MM.1S (cell line): ENCODE measurements at regions not wholly inside any gene's neighbourhood (a gene's known extent, or its start where the extent isn't known, plus 50 kb on each side); places are given as distances from the start of the nearest gene placed in this dataset.

Source experiments
- DNase-seq: peaks from one replicate; pipeline ENCODE4 v3.0.0-alpha.2; 2015
- H2AFZ ChIP-seq: fragments of 300-600 bp; sonication (generic); 2 replicates; pipeline ENCODE4 v1.6.0; 2016; ENCODE audit warnings: antibody characterized with exemption, low read length
- H3F3A ChIP-seq: fragments of 300-600 bp; sonication (generic); 2 replicates; pipeline ENCODE4 v1.6.1; 2016; ENCODE audit warnings: mild to moderate bottlenecking, antibody characterized with exemption, low read length, moderate library complexity, mixed read lengths; ENCODE audit not compliant: insufficient read depth
- H3K27ac ChIP-seq: fragments of 300-600 bp; sonication (generic); 2 replicates; pipeline ENCODE4 v1.5.1; 2016; ENCODE audit warnings: mild to moderate bottlenecking, low read length
- H3K27me3 ChIP-seq: fragments of 300-600 bp; sonication (generic); replicated peaks from 2 replicates; pipeline ENCODE4 v1.6.0; 2016; ENCODE audit warnings: low read length; ENCODE audit not compliant: insufficient read depth
- H3K36me3 ChIP-seq: fragments of 300-600 bp; sonication (generic); replicated peaks from 2 replicates; pipeline ENCODE4 v1.6.1; 2016; ENCODE audit warnings: mild to moderate bottlenecking, low read length, mixed read lengths; ENCODE audit not compliant: insufficient read depth
- H3K4me1 ChIP-seq: fragments of 300-600 bp; sonication (generic); 2 replicates; pipeline ENCODE4 v1.6.1; 2016; ENCODE audit warnings: low read length, mixed read lengths
- H3K4me2 ChIP-seq: fragments of 300-600 bp; sonication (generic); 2 replicates; pipeline ENCODE4 v1.6.0; 2016; ENCODE audit warnings: low read depth, low read length
- H3K4me3 ChIP-seq: fragments of 300-600 bp; sonication (generic); 2 replicates; pipeline ENCODE4 v1.5.1; 2016; ENCODE audit warnings: low read length, mixed read lengths
- H3K79me2 ChIP-seq: fragments of 300-600 bp; sonication (generic); 2 replicates; pipeline ENCODE4 v1.6.1; 2016; ENCODE audit warnings: mixed run types, low read length, mixed read lengths
- H3K9ac ChIP-seq: fragments of 300-600 bp; sonication (generic); 2 replicates; pipeline ENCODE4 v1.6.1; 2016; ENCODE audit warnings: low read length, mixed read lengths
- H3K9me2 ChIP-seq: fragments of 300-600 bp; sonication (generic); replicated peaks from 2 replicates; pipeline ENCODE4 v1.6.1; 2016; ENCODE audit warnings: mild to moderate bottlenecking, low read length, mixed read lengths; ENCODE audit not compliant: insufficient read depth
- H3K9me3 ChIP-seq: fragments of 300-600 bp; sonication (generic); replicated peaks from 2 replicates; pipeline ENCODE4 v1.6.1; 2016; ENCODE audit warnings: mild to moderate bottlenecking, low read length, mixed read lengths; ENCODE audit not compliant: insufficient read depth
- H4K20me1 ChIP-seq: fragments of 300-600 bp; sonication (generic); 2 replicates; pipeline ENCODE4 v1.6.1; 2016; ENCODE audit warnings: mild to moderate bottlenecking, low read length, moderate library complexity, mixed read lengths; ENCODE audit not compliant: insufficient read depth
- EZH2 ChIP-seq: fragments of 300-600 bp; sonication (generic); optimal IDR thresholded peaks from 2 replicates; pipeline ENCODE3; 2017; ENCODE audit warnings: low read depth, mild to moderate bottlenecking, antibody characterized with exemption, low read length, mixed read lengths
- EZH2phosphoT487 ChIP-seq: fragments of 300-600 bp; sonication (generic); IDR thresholded peaks from 2 replicates; pipeline ENCODE4 v1.6.1; 2018; ENCODE audit warnings: antibody characterized with exemption, low read length
- TF ChIP-seq, protein P1 (sequence below): fragments of 300-600 bp; sonication (generic); IDR thresholded peaks from 2 replicates; pipeline ENCODE4 v1.5.1; 2016; ENCODE audit warnings: antibody characterized with exemption, low read length, mixed read lengths

DNA sequence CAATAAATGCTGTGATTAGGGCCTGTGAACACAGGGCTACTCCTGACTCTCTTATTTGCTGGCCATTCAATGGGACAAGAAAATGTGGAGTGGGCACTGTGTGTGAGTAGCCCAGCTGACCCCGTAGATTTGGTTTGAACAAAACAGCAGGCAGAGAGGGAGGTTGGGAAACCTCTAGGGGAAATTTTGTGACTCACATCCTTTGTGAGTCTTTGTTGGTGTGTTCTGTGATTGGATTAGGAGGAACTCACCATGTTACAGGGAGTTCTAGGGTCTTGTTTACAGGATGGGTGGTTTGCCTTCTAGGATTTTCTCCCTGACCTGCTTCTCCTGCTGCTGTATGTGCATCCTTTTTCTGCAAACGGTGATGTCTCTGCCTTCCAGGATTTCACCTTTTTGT is 128.3 kb upstream of the MKI67 start:
- Histone ChIP-seq H3K4me1 (no peaks in the 10 kb centered on the region), H3K4me2 (no peak overlapping the region), H2AFZ (no peak overlapping the region), H3K27me3 (no peaks in the 10 kb centered on the region), H3K9ac (no peak overlapping the region), H3K79me2 (no peaks in the 10 kb centered on the region), H3K27ac (no peak overlapping the region), H4K20me1 (no peaks in the 10 kb centered on the region), H3F3A (no peaks in the 10 kb centered on the region), H3K9me3 (no peaks in the 10 kb centered on the region), H3K36me3 (no peaks in the 10 kb centered on the region), H3K4me3 (no peak overlapping the region), H3K9me2 (no peaks in the 10 kb centered on the region)
- no peak for DNase-seq
- TF ChIP-seq, protein P1, sequence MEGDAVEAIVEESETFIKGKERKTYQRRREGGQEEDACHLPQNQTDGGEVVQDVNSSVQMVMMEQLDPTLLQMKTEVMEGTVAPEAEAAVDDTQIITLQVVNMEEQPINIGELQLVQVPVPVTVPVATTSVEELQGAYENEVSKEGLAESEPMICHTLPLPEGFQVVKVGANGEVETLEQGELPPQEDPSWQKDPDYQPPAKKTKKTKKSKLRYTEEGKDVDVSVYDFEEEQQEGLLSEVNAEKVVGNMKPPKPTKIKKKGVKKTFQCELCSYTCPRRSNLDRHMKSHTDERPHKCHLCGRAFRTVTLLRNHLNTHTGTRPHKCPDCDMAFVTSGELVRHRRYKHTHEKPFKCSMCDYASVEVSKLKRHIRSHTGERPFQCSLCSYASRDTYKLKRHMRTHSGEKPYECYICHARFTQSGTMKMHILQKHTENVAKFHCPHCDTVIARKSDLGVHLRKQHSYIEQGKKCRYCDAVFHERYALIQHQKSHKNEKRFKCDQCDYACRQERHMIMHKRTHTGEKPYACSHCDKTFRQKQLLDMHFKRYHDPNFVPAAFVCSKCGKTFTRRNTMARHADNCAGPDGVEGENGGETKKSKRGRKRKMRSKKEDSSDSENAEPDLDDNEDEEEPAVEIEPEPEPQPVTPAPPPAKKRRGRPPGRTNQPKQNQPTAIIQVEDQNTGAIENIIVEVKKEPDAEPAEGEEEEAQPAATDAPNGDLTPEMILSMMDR, result no peak
- TF ChIP-seq EZH2phosphoT487, result no peak
- TF ChIP-seq EZH2, result no peak

DNA sequence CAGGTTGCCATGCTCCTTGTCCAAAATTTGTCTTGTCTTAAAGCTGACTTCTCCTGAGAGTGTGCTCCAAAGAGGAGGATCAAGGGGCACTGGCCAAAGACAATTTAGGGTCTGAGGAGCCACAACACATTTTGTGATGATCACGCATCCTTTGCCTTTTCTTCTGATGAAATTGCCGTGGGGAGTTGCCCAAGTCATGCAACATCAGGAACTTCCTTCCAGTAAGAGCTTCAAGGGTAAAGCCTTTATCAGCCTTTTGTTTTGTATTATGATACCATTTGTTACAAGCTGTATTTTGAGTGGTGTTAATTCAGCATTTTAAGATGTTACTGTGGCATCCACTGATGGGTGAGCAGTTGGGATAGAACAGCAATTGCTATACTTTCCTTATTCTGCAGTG is 131.2 kb upstream of the MKI67 start:
- H2AFZ ChIP-seq, result no peak overlapping the region
- H3K4me2 ChIP-seq, result no peak overlapping the region
- TF ChIP-seq EZH2phosphoT487, result no peak
- TF ChIP-seq, protein P1, result no peak
- TF ChIP-seq EZH2, result no peak
- no peaks in the 10 kb centered on the region for H3K79me2 ChIP-seq
- H3K27ac ChIP-seq, result no peak overlapping the region
- no peak overlapping the region for H3K4me3 ChIP-seq
- H3K9me2 ChIP-seq, result no peaks in the 10 kb centered on the region
- no peaks in the 10 kb centered on the region for H3K4me1 ChIP-seq
- H3K9me3 ChIP-seq, result no peaks in the 10 kb centered on the region
- no peaks in the 10 kb centered on the region for H3F3A ChIP-seq
- no peaks in the 10 kb centered on the region for H3K36me3 ChIP-seq
- no peak overlapping the region for H3K9ac ChIP-seq
- no peaks in the 10 kb centered on the region for H4K20me1 ChIP-seq
- DNase-seq, result no peak
- no peaks in the 10 kb centered on the region for H3K27me3 ChIP-seq

DNA sequence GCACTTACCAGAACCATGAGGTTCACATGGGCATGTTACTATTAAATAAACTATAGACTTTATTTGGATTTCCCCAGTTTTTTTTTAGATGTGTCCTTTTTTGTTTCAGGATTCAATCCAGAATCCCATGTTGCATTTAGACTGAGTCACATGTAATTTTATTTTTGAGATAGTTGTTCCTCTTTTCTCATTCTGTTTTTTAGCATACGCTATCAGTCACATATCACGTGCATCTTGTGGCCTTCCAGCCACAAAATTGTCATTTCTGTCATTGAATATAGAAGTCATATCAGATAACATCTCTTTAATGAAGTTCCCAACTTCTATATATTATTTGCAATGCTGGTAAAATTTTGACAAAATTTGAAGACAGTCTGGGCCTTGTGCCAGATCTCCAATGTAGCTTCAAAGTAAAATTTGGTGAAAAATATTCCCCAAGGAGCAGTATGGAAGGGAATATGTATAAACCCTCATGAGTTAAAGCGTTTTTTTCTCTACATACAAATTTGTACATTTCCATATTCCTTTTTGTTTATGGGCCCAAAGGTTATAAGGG is 132.3 kb upstream of the MKI67 start:
- Histone ChIP-seq H3K4me3 (no peak overlapping the region), H3K27me3 (no peaks in the 10 kb centered on the region), H3K4me1 (no peaks in the 10 kb centered on the region)

More for the DNA sequence above, 132.3 kb upstream of the MKI67 start:
- Histone ChIP-seq H2AFZ (no peak overlapping the region), H3K9ac (no peak overlapping the region), H3F3A (no peaks in the 10 kb centered on the region), H3K4me2 (no peak overlapping the region), H4K20me1 (no peaks in the 10 kb centered on the region), H3K9me3 (no peaks in the 10 kb centered on the region), H3K9me2 (no peaks in the 10 kb centered on the region), H3K79me2 (no peaks in the 10 kb centered on the region), H3K36me3 (no peaks in the 10 kb centered on the region), H3K27ac (no peak overlapping the region)
- no peak for DNase-seq
- TF ChIP-seq EZH2phosphoT487 (no peak), EZH2 (no peak)
- TF ChIP-seq, protein P1, result no peak
